GM18505 (cell line): ENCODE measurements at regions not wholly inside any gene's neighbourhood (a gene's known extent, or its start where the extent isn't known, plus 50 kb on each side); places are given as distances from the start of the nearest gene placed in this dataset.

Source experiments
- ATAC-seq: cut with Tn5 transposase; IDR thresholded peaks from one replicate; pipeline ENCODE4 v1.9.1; 2021; ENCODE audit not compliant: unreplicated experiment
- POLR2A ChIP-seq: IDR thresholded peaks from 4 replicates; pipeline ENCODE4 v1.6.1; 2011; ENCODE audit warnings: borderline replicate concordance; ENCODE audit not compliant: insufficient read depth, insufficient read length; ENCODE audit errors: extremely low read depth

DNA sequence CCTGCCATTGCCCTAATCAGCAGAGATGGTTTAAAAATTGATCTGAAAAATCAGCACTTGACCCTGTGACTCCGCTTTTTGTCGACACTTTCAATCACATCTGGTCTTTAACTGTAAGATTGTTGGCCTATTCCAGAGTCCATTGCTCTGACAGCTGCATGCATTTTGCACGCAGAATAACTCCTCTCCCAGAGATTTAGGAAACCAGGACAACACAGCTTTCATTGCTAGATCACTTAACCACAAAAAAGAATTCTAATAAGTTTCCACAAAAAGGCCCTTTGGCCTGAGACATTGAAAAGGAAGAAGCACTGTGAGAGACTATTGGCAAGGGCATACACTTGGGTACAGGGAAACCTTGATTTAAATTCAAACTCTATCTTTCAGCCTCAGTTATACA, 373.1 kb downstream of the TGFB2 start:
- no peak for TF ChIP-seq POLR2A
- no peak for ATAC-seq

DNA sequence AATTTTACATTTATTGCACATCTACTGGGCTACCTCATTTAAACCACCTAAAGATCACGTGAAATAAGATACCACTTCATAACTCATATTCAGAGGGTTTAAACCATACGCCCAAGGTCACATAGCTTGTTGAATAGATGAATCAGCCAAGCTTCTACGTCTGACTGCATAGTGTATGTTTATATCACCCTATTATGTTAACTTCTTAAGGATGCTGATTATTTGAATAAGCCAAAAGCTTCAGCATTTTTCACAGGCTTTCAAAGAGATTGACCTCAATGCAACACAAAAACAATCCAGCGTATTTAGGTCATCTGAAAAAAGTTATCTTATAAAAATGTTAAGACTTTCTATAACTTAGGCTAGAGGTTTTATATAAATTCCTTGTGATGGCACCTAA, 373.8 kb downstream of the TGFB2 start:
- no peak for TF ChIP-seq POLR2A
- no peak for ATAC-seq

DNA sequence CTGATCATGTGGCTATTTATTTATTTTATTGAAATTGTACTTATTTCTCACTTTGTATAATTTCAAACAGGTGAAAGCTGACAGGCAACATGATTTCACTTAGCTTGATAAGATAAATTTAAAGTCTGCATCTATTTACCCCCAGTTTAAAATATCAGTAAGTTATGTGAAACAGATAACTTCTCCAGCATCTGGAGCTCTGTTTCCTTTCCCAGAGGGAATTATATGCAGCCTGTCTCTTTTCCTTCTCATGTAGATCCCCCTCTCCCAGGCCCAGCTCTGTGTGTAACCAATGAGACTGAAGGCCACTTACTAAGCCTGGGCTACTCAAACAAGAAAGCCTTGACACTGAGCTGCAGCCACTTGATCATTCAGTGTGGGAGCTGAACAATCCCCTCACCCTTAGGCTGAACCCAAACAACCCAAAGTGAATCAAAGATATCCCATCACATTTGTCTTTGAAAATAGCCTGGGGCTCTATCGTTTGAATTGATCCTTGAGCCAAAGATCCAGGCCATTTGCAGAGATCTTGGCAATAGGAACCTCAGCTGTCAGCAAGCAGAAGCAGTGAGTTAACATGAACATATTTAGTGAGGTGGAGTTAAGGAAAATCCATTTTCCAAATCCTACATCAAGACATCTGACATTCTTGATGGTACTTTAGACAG, 383.9 kb downstream of the TGFB2 start:
- no peak for ATAC-seq
- no peak for TF ChIP-seq POLR2A

DNA sequence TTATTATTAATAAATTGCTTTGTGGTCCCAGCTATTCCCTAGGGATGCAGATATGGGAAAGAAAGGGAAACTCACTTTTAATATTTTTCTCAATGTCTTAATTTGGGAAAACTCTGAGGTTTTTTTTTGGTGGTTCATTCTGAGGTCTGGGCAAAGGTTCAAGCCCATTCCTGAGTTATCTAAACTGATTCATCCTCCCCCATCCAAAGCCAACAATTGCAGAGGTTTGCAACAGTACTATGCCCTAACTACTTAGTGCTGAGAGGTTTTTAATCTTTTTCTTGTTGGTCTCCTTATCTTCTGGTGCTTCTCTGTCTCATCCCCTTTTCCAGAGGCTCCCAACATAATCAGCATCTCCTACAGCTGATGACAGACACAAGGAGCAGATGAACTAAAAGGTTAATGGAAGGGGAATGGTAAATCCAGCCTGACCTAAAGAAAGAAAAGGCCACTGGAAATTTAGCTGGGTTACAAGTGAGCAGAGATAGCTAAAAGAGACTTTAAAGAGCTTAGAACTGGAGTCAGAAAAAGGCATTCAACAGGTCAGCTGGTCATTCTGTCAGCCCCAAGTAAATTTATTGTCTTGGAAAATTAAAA, 390.4 kb downstream of the TGFB2 start:
- no peak for TF ChIP-seq POLR2A
- no peak for ATAC-seq

DNA sequence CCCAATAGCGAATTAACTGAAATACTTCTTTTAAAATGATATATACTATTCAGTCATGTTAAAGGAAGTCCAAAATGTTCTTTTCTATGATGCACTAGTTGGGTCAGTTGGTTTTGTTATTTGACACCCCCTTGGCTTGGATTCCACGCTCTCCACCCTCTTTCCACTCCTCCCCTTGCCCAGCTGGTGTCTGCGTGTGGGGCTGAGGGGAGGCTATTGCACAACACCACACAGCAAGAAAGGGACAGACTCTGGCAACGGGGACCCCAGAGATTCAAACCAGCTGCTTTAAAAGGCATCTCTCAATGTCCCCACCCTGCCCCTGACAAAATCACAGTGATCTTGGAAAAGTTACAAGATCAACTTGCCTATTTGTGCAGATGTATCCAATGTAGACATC, 394.3 kb downstream of the TGFB2 start:
- no peak for TF ChIP-seq POLR2A

DNA sequence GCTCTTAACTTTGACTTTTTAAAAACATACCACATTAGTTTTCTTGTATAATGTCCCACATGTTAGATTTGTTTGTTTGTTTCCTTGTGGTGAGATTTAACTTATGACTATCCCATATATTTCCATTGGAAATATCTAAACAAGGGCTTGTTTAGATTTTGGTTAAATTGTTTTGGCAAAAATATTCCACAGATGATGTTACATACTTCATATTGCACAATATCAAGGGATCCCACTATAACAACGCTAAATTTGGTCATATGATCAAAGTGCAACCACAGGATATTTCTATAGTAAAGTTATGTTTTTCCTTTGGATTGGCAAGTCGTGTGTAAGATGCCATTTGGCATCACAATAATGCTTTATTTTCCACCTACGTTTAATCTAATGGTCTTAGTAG, 396.7 kb downstream of the TGFB2 start:
- no peak for TF ChIP-seq POLR2A
- no peak for ATAC-seq

More for the DNA sequence above, 394.3 kb downstream of the TGFB2 start:
- ATAC-seq = no peak

DNA sequence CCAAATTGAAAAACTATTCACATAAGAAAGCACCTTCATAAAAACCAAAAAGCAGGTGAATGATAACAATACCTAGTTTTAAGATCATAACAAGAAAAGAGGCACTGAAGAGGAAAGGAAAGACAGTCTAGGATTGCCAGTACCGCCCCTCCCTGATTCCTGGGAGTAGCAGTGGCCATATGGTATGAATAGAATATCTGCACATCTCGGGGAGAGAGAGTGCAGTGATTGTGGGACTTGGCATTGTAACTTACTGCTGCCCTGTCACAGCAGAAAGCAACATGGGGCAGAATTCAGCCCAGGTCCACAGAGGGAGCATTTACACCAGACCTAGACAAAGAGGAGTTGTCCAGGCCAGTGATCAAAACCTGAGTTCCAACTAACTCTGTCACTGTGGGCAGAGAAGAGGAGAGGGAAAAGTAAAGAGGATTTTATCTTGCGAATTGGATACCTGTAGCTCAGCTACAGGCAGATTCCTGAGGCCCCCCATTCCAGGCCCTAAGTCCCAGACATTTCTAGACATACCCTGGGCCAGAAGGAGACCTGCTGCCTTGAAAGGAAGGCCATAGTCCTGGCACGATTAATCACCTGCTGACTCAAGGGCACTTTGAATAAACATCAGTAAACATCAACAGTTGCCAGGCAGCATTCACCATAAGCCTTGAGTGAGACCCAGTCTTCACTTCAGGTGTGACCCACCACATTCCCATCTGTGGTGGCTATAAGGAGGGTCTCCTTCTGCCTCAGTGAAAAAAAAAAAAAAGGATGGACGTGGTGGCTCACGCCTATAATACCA, 397.5 kb downstream of the TGFB2 start:
- ATAC-seq = no peak
- TF ChIP-seq POLR2A = no peak

DNA sequence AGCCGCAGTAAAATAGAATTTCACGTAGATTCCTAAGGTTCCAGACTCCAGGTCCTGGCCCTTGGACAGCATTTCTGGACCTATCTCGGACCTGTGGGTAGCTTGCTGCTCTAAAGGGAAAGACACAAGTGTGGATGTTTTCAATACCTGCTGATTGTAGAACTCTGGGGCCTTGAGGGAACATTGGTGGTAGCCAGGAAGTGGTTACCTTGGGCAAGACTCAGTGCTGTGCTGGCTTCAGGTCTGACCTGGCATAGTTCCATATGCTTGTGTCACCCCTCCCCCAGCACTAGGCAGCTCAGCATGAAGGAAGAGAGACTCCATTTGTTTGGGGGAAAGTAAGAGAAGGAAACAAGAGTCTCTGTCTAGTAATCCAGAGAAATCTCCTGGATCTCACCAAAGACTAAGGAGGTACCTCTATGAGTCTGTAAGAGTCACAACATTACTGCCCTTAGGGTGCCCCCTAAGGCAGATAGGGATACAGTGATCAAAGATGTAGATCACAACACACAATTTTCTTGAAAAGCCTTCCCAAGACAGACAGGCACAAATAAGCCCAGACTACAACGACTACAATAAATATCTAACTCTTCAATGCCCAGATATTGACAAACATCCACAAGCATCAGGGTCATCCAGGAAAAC, 398.8 kb downstream of the TGFB2 start:
- no peak for ATAC-seq

DNA sequence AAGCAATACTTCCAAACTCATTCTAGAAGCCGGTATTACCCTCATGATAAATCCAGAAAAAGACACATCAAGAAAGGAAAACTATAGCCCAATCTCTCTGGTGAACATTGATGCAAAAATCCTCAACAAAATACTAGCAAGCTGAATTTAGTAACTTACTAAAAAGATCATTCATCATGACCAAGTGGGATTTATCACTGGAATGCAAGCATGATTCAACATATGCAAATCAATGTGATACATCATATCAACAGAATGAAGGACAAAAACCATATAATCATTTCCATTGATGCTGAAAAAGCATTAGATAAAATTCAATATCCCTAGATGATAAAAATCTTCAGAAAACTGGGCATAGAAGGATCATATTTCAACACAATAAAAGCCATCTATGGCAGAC, 402.9 kb downstream of the TGFB2 start:
- TF ChIP-seq POLR2A = no peak
- no peak for ATAC-seq

More for the DNA sequence above, 398.8 kb downstream of the TGFB2 start:
- no peak for TF ChIP-seq POLR2A

DNA sequence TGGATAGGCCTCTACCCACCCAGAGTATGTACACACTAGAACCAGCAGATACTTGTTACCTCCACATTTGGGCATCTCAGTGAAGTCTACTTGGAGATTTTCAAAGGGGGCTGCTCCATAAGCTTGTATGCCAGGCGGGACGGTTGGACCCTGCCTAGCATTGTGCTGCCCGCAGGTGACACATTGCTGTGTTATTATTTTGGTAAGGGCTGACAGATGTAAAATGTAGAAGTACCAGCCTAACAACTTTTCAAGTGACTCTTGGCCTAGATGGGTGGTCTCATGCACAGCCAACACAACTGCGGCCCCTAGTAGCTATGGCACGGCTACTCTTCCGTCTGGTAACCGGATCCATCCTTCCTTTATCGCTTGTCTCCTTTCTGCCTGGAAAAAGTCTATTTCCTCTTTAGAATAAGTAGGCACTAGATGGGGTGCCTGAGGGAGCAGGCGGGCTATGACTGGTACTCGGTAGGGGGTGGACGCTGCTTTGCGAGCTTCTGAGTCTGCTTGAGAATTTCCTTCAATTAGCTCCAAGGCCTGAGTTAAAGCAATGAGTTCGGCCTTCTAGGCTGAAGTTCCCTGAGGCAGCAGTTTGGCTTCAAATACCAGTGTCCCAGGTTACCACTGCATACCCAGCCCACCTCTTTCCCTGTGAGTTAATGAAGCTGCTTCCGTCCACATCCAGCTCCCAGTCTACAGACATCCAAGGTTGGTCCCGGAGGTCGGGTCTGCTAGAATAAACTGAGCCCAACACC, 405.3 kb downstream of the TGFB2 start:
- TF ChIP-seq POLR2A = no peak
- no peak for ATAC-seq

DNA sequence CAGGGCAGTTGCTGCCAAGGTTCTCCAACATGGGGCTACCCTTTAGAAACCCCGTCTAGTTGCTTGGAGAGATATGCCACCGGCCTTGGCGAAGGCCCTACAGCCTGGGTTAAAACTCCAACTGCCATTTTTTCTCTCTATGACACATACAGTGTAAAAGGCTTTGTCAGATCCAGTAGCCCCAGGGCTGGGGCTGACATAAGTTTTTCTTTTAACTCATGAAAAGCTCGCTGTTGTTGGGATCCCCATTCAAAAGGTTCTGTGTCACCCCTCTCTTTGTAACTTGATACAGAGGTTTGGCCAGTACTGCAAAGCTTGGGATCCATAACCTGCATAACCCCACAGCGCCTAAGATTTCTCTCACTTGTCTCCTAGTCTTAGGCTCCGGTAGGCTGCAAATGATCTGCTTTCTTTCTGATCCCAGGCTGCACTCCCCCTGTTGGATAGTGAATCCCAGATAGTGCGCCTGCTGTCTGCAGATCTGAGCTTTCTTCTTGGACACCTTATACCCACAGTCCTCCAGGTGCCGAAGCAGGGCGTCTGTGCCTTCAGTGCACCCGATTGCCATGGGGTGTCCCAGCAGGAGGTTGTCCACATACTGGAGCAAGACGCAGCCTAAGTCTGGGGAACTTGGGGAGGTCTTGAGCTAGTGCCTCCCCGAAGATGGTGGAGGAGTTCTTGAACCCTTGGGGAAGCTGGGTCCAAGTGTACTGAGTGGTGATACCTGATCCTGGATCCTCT, 406.2 kb downstream of the TGFB2 start:
- no peak for TF ChIP-seq POLR2A
- ATAC-seq = no peak

DNA sequence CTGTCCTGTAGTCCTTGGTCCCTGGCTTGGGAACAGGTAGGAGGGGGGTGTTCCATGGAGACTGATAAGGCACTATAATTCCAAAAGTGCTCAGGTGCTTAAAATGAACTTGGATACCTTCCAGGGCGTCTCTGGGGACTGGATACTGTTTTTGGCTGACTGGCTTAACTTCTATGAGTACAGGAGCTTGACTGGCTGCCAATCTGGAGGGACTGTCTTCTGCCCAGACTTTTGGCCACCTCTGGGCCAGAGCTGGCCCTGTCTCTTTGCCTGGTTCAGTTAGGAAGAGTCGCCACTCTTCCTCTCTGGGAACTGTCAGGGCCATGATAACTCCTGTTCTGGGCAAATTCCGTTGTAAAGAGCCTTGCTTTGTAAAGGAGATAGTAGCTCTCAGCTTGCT, 407.0 kb downstream of the TGFB2 start:
- no peak for ATAC-seq
- no peak for TF ChIP-seq POLR2A
